Loucy (cell line): ENCODE measurements at regions not wholly inside any gene's neighbourhood (a gene's known extent, or its start where the extent isn't known, plus 50 kb on each side); places are given as distances from the start of the nearest gene placed in this dataset.

Source experiments
- H2AFZ ChIP-seq: fragments of 200-600 bp; sonication (generic); 2 replicates; pipeline ENCODE4 v1.6.0; 2016; ENCODE audit warnings: antibody characterized with exemption, mild to moderate bottlenecking, low read length, moderate library complexity
- H3F3A ChIP-seq: fragments of 200-600 bp; 2 replicates; pipeline ENCODE4 v1.6.0; 2016; ENCODE audit warnings: antibody characterized with exemption, low read depth, mild to moderate bottlenecking
- H3K27me3 ChIP-seq: fragments of 200-600 bp; sonication (generic); 2 replicates; pipeline ENCODE4 v1.6.1; 2014; ENCODE audit warnings: low read length, mild to moderate bottlenecking; ENCODE audit not compliant: insufficient read depth, poor library complexity, severe bottlenecking
- H3K36me3 ChIP-seq: fragments of 200-600 bp; sonication (generic); 2 replicates; pipeline ENCODE4 v1.6.1; 2016; ENCODE audit warnings: low read length; ENCODE audit not compliant: insufficient read depth
- H3K4me1 ChIP-seq: fragments of 200-600 bp; sonication (generic); 2 replicates; pipeline ENCODE4 v1.5.1; 2014; ENCODE audit warnings: low read length, mild to moderate bottlenecking; ENCODE audit not compliant: insufficient read depth, poor library complexity, severe bottlenecking
- H3K4me2 ChIP-seq: fragments of 200-600 bp; sonication (generic); 2 replicates; pipeline ENCODE4 v1.6.0; 2014; ENCODE audit warnings: antibody characterized with exemption, low read length, low read depth, mild to moderate bottlenecking; ENCODE audit not compliant: poor library complexity, severe bottlenecking
- H3K4me3 ChIP-seq: fragments of 200-600 bp; sonication (generic); 2 replicates; pipeline ENCODE4 v1.5.1; 2014; ENCODE audit warnings: low read length, mild to moderate bottlenecking, mixed read lengths; ENCODE audit not compliant: poor library complexity, severe bottlenecking
- H3K79me2 ChIP-seq: fragments of 200-600 bp; sonication (generic); 2 replicates; pipeline ENCODE4 v1.6.1; 2014; ENCODE audit warnings: low read length; ENCODE audit not compliant: insufficient read depth
- H3K9ac ChIP-seq: fragments of 200-600 bp; sonication (generic); 2 replicates; pipeline ENCODE4 v1.6.0; 2014; ENCODE audit warnings: mild to moderate bottlenecking, low read depth, low read length, moderate library complexity; ENCODE audit not compliant: poor library complexity, severe bottlenecking
- H3K9me2 ChIP-seq: fragments of 200-600 bp; sonication (generic); replicated peaks from 2 replicates; pipeline ENCODE4 v1.6.1; 2016; ENCODE audit warnings: low read depth, low read length, mixed read lengths
- H3K9me3 ChIP-seq: fragments of 200-600 bp; sonication (generic); 2 replicates; pipeline ENCODE4 v1.6.1; 2014; ENCODE audit warnings: mild to moderate bottlenecking, antibody characterized with exemption, low read length, low read depth; ENCODE audit not compliant: insufficient read depth
- H4K20me1 ChIP-seq: fragments of 200-600 bp; sonication (generic); 2 replicates; pipeline ENCODE4 v1.6.0; 2014; ENCODE audit warnings: antibody characterized with exemption, low read length, mild to moderate bottlenecking; ENCODE audit not compliant: insufficient read depth, poor library complexity, severe bottlenecking
- CTCF ChIP-seq: fragments of 200-600 bp; sonication (generic); conservative IDR thresholded peaks from 2 replicates; pipeline ENCODE4 v1.5.1; 2014; ENCODE audit warnings: mild to moderate bottlenecking, antibody characterized with exemption, low read length
- EZH2phosphoT487 ChIP-seq: fragments of 200-600 bp; IDR thresholded peaks from 2 replicates; pipeline ENCODE4 v1.6.1; 2018; ENCODE audit warnings: antibody characterized with exemption, mild to moderate bottlenecking, moderate library complexity, borderline replicate concordance

GRCh38 chr4:154014407-154015321 is 225.8 kb upstream of the SFRP2 start:
- Histone ChIP-seq H3K9me2 (no peaks in the 10 kb centered on the region), H3F3A (no peaks in the 10 kb centered on the region), H3K36me3 (no peaks in the 10 kb centered on the region), H2AFZ (no peak overlapping the region), H3K79me2 (no peaks in the 10 kb centered on the region), H3K9me3 (no peaks in the 10 kb centered on the region), H3K9ac (no peak overlapping the region), H3K4me1 (no peaks in the 10 kb centered on the region), H3K4me3 (no peak overlapping the region), H4K20me1 (no peaks in the 10 kb centered on the region), H3K4me2 (no peak overlapping the region), H3K27me3 (no peaks in the 10 kb centered on the region)
- TF ChIP-seq CTCF (no peak), EZH2phosphoT487 (no peak)

GRCh38 chr4:154013576-154013975 is 224.7 kb upstream of the SFRP2 start:
- Histone ChIP-seq H3K36me3 (no peaks in the 10 kb centered on the region), H3K9ac (no peak overlapping the region), H3K9me3 (no peaks in the 10 kb centered on the region), H3K4me2 (no peak overlapping the region), H3K4me3 (no peak overlapping the region), H2AFZ (no peak overlapping the region), H3K27me3 (no peaks in the 10 kb centered on the region), H3K9me2 (no peaks in the 10 kb centered on the region), H3F3A (no peaks in the 10 kb centered on the region), H4K20me1 (no peaks in the 10 kb centered on the region), H3K79me2 (no peaks in the 10 kb centered on the region), H3K4me1 (no peaks in the 10 kb centered on the region)
- TF ChIP-seq EZH2phosphoT487 (no peak), CTCF (no peak)

- Histone ChIP-seq H3K36me3 (no peaks in the 10 kb centered on the region), H2AFZ (no peak overlapping the region), H3K79me2 (no peaks in the 10 kb centered on the region), H3F3A (no peaks in the 10 kb centered on the region), H3K9ac (no peak overlapping the region), H3K4me1 (no peaks in the 10 kb centered on the region), H3K4me2 (no peak overlapping the region), H3K9me2 (no peaks in the 10 kb centered on the region), H3K4me3 (no peak overlapping the region), H3K27me3 (no peaks in the 10 kb centered on the region), H3K9me3 (no peaks in the 10 kb centered on the region), H4K20me1 (no peaks in the 10 kb centered on the region)
- TF ChIP-seq CTCF = no peak
- no peak for TF ChIP-seq EZH2phosphoT487
These were observed 221.5 kb upstream of the SFRP2 start for GRCh38 chr4:154010371-154010770.
